ENCODE measurements at regions not wholly inside any gene's neighbourhood (a gene's known extent, or its start where the extent isn't known, plus 50 kb on each side); places are given as distances from the start of the nearest gene placed in this dataset.

DNA sequence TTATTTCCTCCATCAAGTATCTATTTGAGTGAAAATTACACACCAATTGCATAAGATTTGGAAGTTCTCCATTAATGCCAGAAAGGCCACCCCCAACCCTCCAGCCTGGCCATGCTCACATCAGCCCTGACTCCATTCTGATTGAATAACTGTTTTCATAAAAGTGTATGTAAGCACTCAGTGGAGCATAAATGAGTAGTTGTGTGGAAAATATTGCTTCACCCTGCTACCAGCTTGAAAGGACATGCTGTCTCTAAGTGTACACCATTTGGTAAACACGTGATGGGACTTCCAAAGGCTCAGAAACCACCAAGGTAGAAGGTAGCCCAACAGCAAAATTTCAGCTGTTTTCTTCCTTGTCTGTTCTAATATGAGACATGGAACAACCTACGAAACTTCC is 393.8 kb downstream of the ZNF385D start:
- H3K27me3 ChIP-seq (ENCODE audit: control insufficient read depth, insufficient read depth, low read length) = no peaks in the 10 kb centered on the region
- no peaks in the 10 kb centered on the region for H3K36me3 ChIP-seq (ENCODE audit: control insufficient read depth, insufficient read depth, low read length)
- WGBS (ENCODE audit: insufficient coverage) = no CpG with 5 or more reads among the region's 2 CpGs
- H3K4me1 ChIP-seq (ENCODE audit: control insufficient read depth, insufficient read depth, low read length) = no peaks in the 10 kb centered on the region
- no peak overlapping the region for H3K27ac ChIP-seq (ENCODE audit: low read length)
- peaks cover 5% of the 10 kb centered on the region for H3K9me3 ChIP-seq (replicated peaks; ENCODE audit: control insufficient read depth, low read depth, low read length)
- H3K4me3 ChIP-seq (ENCODE audit: low read length) = no peak overlapping the region
- DNase-seq = peak; percentile 1

DNA sequence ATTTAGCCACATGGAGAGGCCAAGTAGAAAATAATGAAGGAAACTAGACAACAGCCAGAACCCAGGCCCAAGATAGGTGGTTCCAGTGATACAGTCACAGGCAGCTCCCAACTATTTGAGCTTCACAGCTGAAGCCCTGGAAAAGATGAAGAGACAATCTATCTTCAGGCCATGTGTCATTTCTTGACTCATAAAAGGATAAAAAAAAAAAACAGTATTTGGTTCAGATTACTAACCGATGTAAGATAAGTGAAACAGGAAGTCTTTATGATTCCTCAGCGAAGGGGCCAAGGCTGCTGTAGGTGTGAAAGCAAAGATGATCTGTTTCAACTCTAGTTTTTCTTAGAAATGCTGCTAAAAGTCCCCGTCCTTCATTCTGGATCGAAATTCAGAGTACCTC is 394.6 kb downstream of the ZNF385D start:
- Histone ChIP-seq H3K4me3 (ENCODE audit: low read length) (no peak overlapping the region), H3K27me3 (ENCODE audit: control insufficient read depth, insufficient read depth, low read length) (no peaks in the 10 kb centered on the region), H3K4me1 (ENCODE audit: control insufficient read depth, insufficient read depth, low read length) (no peaks in the 10 kb centered on the region), H3K36me3 (ENCODE audit: control insufficient read depth, insufficient read depth, low read length) (no peaks in the 10 kb centered on the region), H3K9me3 (replicated peaks; ENCODE audit: control insufficient read depth, low read depth, low read length) (peaks cover 2% of the 10 kb centered on the region), H3K27ac (ENCODE audit: low read length) (no peak overlapping the region)
- no peak for DNase-seq
- WGBS (ENCODE audit: insufficient coverage) = no CpG with 5 or more reads among the region's 4 CpGs

GRCh38 chr3:21345382-21345976 is 405.5 kb downstream of the ZNF385D start:
- Histone ChIP-seq H3K27me3 (ENCODE audit: control insufficient read depth, insufficient read depth, low read length) (no peaks in the 10 kb centered on the region), H3K4me1 (ENCODE audit: control insufficient read depth, insufficient read depth, low read length) (no peaks in the 10 kb centered on the region), H3K9me3 (replicated peaks; ENCODE audit: control insufficient read depth, low read depth, low read length) (no peaks in the 10 kb centered on the region), H3K36me3 (ENCODE audit: control insufficient read depth, insufficient read depth, low read length) (no peaks in the 10 kb centered on the region), H3K27ac (ENCODE audit: low read length) (no peak overlapping the region), H3K4me3 (ENCODE audit: low read length) (no peak overlapping the region)
- no peak for DNase-seq
- WGBS (ENCODE audit: insufficient coverage) = no CpG with 5 or more reads among the region's 7 CpGs

DNA sequence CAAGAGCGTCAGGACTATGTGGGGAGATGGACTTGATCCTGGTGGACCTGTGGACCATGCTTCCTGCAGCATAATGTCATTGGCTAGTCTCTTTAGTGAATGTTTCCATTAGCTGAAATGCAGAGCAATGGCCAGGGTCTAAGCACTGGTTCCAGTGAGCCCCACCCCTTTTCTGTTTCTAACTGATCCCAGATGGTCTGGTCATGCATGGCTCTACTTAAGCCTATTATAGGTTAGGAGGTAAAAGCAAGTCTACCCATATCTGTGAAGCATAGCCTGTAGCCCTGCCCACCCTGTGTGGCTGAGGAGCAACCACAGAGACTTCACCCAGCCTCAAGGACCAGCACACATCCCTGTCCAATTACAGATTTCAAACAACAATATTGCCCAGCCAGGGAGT is 419.2 kb downstream of the ZNF385D start:
- 100% methylated on average over 1 of the region's 1 CpG for WGBS (ENCODE audit: insufficient coverage)
- Histone ChIP-seq H3K27ac (ENCODE audit: low read length) (no peak overlapping the region), H3K4me1 (ENCODE audit: control insufficient read depth, insufficient read depth, low read length) (no peaks in the 10 kb centered on the region), H3K36me3 (ENCODE audit: control insufficient read depth, insufficient read depth, low read length) (no peaks in the 10 kb centered on the region), H3K4me3 (ENCODE audit: low read length) (no peak overlapping the region), H3K27me3 (ENCODE audit: control insufficient read depth, insufficient read depth, low read length) (no peaks in the 10 kb centered on the region), H3K9me3 (replicated peaks; ENCODE audit: control insufficient read depth, low read depth, low read length) (no peaks in the 10 kb centered on the region)
- DNase-seq = no peak

DNA sequence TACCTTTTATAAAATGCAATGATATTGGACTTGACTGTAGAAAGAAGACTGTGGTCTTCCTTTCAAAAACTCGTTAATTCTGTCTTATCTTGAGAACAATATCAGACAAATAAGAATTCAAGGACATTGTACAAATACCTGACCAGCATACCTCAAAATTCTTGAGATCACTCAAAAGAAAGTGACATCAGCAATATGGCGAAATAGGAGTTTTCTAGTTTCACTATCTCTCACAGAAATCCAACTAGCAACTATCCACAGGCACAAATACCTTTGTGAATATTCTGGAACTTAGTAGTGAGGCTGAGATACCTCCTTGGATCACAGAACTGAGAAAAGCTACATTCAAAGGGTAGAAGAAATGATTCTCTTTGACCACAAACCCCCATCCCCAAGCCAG is 419.7 kb downstream of the ZNF385D start:
- H3K27ac ChIP-seq (ENCODE audit: low read length) = no peak overlapping the region
- DNase-seq = no peak
- no CpG with 5 or more reads among the region's 2 CpGs for WGBS (ENCODE audit: insufficient coverage)
- H3K36me3 ChIP-seq (ENCODE audit: control insufficient read depth, insufficient read depth, low read length) = no peaks in the 10 kb centered on the region
- H3K9me3 ChIP-seq (replicated peaks; ENCODE audit: control insufficient read depth, low read depth, low read length) = no peaks in the 10 kb centered on the region
- no peak overlapping the region for H3K4me3 ChIP-seq (ENCODE audit: low read length)
- H3K4me1 ChIP-seq (ENCODE audit: control insufficient read depth, insufficient read depth, low read length) = no peaks in the 10 kb centered on the region
- H3K27me3 ChIP-seq (ENCODE audit: control insufficient read depth, insufficient read depth, low read length) = no peaks in the 10 kb centered on the region

DNA sequence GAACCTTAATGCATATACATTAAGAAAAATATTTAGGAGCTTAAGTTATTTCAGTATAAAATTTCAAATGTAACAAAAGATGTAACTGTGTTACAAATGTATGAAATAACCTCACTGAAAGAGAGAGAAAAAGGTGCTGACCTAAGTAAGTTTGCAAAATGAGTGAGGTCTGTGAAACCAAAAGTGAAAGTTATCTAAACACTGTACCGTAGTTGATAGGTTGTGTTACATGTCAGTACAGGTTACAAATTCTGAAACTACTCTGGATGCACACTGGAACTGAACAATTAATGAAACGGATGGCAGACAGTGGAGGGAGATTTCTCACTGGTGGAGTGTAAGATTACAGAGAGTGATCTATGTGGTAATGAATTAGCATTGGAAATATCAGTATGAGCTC is 420.7 kb downstream of the ZNF385D start:
- Histone ChIP-seq H3K4me3 (ENCODE audit: low read length) (no peak overlapping the region), H3K27ac (ENCODE audit: low read length) (no peak overlapping the region), H3K4me1 (ENCODE audit: control insufficient read depth, insufficient read depth, low read length) (no peaks in the 10 kb centered on the region), H3K27me3 (ENCODE audit: control insufficient read depth, insufficient read depth, low read length) (no peaks in the 10 kb centered on the region), H3K36me3 (ENCODE audit: control insufficient read depth, insufficient read depth, low read length) (no peaks in the 10 kb centered on the region), H3K9me3 (replicated peaks; ENCODE audit: control insufficient read depth, low read depth, low read length) (no peaks in the 10 kb centered on the region)
- 20% methylated on average over 1 of the region's 2 CpGs for WGBS (ENCODE audit: insufficient coverage)
- DNase-seq = peak; percentile 24

DNA sequence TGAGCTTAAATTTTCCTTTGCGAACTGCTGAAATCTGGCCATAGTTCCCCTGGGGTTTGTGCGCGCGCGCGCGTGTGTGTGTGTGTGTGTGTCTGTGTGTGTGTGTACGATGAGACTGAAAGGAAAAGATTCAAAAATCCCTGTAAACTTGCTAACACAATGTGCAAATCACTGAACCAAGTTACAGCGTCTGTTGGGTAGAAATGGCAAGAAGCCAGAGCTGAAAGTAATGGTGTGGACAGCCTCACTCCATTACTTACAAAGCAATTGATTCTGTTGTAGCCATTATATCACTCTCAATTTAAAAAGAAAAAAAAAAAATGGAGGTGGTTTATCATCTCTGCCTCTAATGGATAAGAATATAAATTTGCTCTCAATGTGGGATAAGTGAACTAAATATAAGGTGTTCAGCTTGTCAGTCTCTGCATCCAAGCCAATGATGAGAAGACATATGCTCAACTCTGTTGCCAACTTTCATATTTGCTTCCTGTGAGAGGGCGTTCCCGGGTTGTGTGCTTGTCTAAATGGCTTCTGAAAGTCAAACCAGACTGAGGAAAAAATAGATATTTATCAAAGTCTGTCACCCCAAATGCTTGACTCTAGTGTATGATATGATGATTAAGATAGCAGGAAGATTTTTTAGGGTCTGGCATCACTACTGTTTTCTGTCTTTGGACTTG is 422.2 kb downstream of the ZNF385D start:
- Histone ChIP-seq H3K27ac (ENCODE audit: low read length) (no peak overlapping the region), H3K4me3 (ENCODE audit: low read length) (no peak overlapping the region), H3K9me3 (replicated peaks; ENCODE audit: control insufficient read depth, low read depth, low read length) (no peaks in the 10 kb centered on the region), H3K36me3 (ENCODE audit: control insufficient read depth, insufficient read depth, low read length) (no peaks in the 10 kb centered on the region), H3K4me1 (ENCODE audit: control insufficient read depth, insufficient read depth, low read length) (no peaks in the 10 kb centered on the region), H3K27me3 (ENCODE audit: control insufficient read depth, insufficient read depth, low read length) (no peaks in the 10 kb centered on the region)
- peak; percentile 29 for DNase-seq
- WGBS (ENCODE audit: insufficient coverage) = 57% methylated on average over 1 of the region's 11 CpGs

- whole genome bisulfite sequencing (ENCODE audit: insufficient coverage) = no CpG with 5 or more reads among the region's 3 CpGs
- H3K9me3 ChIP-seq (replicated peaks; ENCODE audit: control insufficient read depth, low read depth, low read length) = no peaks in the 10 kb centered on the region
- peak; percentile 49 for DNase-seq
- H3K4me1 ChIP-seq (ENCODE audit: control insufficient read depth, insufficient read depth, low read length) = no peaks in the 10 kb centered on the region
- H3K4me3 ChIP-seq (ENCODE audit: low read length) = no peak overlapping the region
- H3K27ac ChIP-seq (ENCODE audit: low read length) = no peak overlapping the region
- no peaks in the 10 kb centered on the region for H3K27me3 ChIP-seq (ENCODE audit: control insufficient read depth, insufficient read depth, low read length)
- no peaks in the 10 kb centered on the region for H3K36me3 ChIP-seq (ENCODE audit: control insufficient read depth, insufficient read depth, low read length)
Observed at GRCh38 chr3:21326704-21327475, 424.1 kb downstream of the ZNF385D start.

DNA sequence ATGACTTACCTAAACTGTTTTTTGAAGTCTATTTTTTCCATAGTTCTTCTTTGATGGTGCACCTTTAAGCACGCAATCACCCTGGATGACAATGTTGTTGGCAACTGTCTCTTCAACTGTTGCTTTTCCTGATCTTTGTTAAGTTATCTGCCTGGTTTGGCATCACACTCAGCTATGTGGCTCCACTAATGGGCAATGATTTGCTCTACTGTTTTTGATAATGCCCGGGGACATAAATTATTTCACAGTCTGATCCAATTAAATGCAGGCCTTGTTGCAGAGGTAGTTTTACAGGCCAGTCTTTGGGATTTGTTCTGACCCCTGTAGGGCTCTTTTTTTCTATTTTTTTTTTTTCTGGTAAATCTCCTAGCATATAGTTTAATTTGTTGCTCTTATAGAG is 436.3 kb downstream of the ZNF385D start:
- Histone ChIP-seq H3K27ac (ENCODE audit: low read length) (no peak overlapping the region), H3K9me3 (replicated peaks; ENCODE audit: control insufficient read depth, low read depth, low read length) (no peaks in the 10 kb centered on the region), H3K36me3 (ENCODE audit: control insufficient read depth, insufficient read depth, low read length) (no peaks in the 10 kb centered on the region), H3K4me1 (ENCODE audit: control insufficient read depth, insufficient read depth, low read length) (no peaks in the 10 kb centered on the region), H3K4me3 (ENCODE audit: low read length) (no peak overlapping the region), H3K27me3 (ENCODE audit: control insufficient read depth, insufficient read depth, low read length) (no peaks in the 10 kb centered on the region)
- WGBS (ENCODE audit: insufficient coverage) = 100% methylated on average over 1 of the region's 2 CpGs
- no peak for DNase-seq

- Histone ChIP-seq H3K4me3 (ENCODE audit: low read length) (no peak overlapping the region), H3K4me1 (ENCODE audit: control insufficient read depth, insufficient read depth, low read length) (no peaks in the 10 kb centered on the region), H3K9me3 (replicated peaks; ENCODE audit: control insufficient read depth, low read depth, low read length) (no peaks in the 10 kb centered on the region), H3K27me3 (ENCODE audit: control insufficient read depth, insufficient read depth, low read length) (no peaks in the 10 kb centered on the region), H3K27ac (ENCODE audit: low read length) (no peak overlapping the region), H3K36me3 (ENCODE audit: control insufficient read depth, insufficient read depth, low read length) (no peaks in the 10 kb centered on the region)
- no peak for DNase-seq
- no CpG with 5 or more reads among the region's 1 CpG for WGBS (ENCODE audit: insufficient coverage)
Observed at GRCh38 chr3:21310891-21311290, 440.1 kb downstream of the ZNF385D start.
